Neural progenitor cell (in vitro differentiated cells): ENCODE measurements at regions not wholly inside any gene's neighbourhood (a gene's known extent, or its start where the extent isn't known, plus 50 kb on each side); places are given as distances from the start of the nearest gene placed in this dataset.

Experiments
- EZH2 ChIP-seq: fragments of 200-600 bp; sonication (generic); IDR thresholded peaks from 2 replicates; pipeline ENCODE4 v1.6.1; 2017; ENCODE audit warnings: antibody characterized with exemption, mild to moderate bottlenecking, moderate library complexity
- EZH2phosphoT487 ChIP-seq: fragments of 200-600 bp; sonication (generic); IDR thresholded peaks from 2 replicates; pipeline ENCODE4 v1.6.1; 2017; ENCODE audit warnings: antibody characterized with exemption
- TF ChIP-seq, protein P1 (sequence below): fragments of 200-600 bp; sonication (generic); IDR thresholded peaks from 2 replicates; pipeline ENCODE4 v1.5.1; 2017; ENCODE audit warnings: antibody characterized with exemption, mild to moderate bottlenecking

DNA sequence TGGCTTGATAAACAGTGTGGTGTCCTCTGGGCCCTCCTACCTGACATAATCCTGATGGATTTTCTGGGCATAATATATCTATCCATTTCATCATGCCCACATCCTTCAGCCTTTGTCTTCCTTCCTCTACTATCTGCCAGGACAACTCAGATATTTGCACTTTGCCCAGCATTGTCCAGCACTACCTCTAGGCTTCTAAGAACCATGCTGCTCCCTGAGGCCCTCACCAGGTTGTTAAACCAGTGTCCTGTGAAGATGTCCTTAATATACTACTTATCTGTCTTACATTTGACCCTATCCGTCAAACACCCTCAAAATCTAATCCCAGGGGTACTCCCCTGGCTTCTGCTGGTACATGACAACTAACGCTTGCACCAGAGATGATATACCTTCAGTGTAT is 58.2 kb upstream of the MAML3 start:
- TF ChIP-seq EZH2 (no peak), EZH2phosphoT487 (no peak)
- TF ChIP-seq, protein P1, sequence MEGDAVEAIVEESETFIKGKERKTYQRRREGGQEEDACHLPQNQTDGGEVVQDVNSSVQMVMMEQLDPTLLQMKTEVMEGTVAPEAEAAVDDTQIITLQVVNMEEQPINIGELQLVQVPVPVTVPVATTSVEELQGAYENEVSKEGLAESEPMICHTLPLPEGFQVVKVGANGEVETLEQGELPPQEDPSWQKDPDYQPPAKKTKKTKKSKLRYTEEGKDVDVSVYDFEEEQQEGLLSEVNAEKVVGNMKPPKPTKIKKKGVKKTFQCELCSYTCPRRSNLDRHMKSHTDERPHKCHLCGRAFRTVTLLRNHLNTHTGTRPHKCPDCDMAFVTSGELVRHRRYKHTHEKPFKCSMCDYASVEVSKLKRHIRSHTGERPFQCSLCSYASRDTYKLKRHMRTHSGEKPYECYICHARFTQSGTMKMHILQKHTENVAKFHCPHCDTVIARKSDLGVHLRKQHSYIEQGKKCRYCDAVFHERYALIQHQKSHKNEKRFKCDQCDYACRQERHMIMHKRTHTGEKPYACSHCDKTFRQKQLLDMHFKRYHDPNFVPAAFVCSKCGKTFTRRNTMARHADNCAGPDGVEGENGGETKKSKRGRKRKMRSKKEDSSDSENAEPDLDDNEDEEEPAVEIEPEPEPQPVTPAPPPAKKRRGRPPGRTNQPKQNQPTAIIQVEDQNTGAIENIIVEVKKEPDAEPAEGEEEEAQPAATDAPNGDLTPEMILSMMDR, result no peak
